Stimulated activated naive CD8-positive, alpha-beta T cell treated with anti-CD3 and anti-CD28 coated beads, Interleukin-15, amount 100 ng/mL, for 72 hours (primary cell): ENCODE measurements at regions not wholly inside any gene's neighbourhood (a gene's known extent, or its start where the extent isn't known, plus 50 kb on each side); places are given as distances from the start of the nearest gene placed in this dataset.

Experiments
- ATAC-seq: fragments of 150-1000 bp; cut with Tn5 transposase; 2 replicates; pipeline ENCODE4 v1.10.0; 2021; ENCODE audit warnings: mild to moderate bottlenecking, moderate library complexity
- DNase-seq, 2 donors: peaks; one replicate each; pipeline ENCODE4 v3.0.0; 2021 to 2022
- H3K27ac Mint-ChIP-seq, 2 donors: one replicate each; pipeline ENCODE4 v1.8.0; 2022; ENCODE audit warnings: mild to moderate bottlenecking in 2 of 2, mixed read lengths in 2 of 2, moderate library complexity in 2 of 2
- H3K27me3 Mint-ChIP-seq: one replicate; pipeline ENCODE4 v1.8.0; 2022; ENCODE audit warnings: mixed read lengths
- H3K4me1 Mint-ChIP-seq: one replicate; pipeline ENCODE4 v1.8.0; 2022; ENCODE audit warnings: mild to moderate bottlenecking, mixed read lengths
- H3K4me3 Mint-ChIP-seq, 2 donors: one replicate each; pipeline ENCODE4 v1.8.0; 2022; ENCODE audit warnings: mild to moderate bottlenecking in 2 of 2, mixed read lengths in 2 of 2, moderate library complexity in 1 of 2
- H3K9me3 Mint-ChIP-seq, 2 donors: one replicate each; pipeline ENCODE4 v1.8.0; 2022; ENCODE audit warnings: mixed read lengths in 2 of 2

DNA sequence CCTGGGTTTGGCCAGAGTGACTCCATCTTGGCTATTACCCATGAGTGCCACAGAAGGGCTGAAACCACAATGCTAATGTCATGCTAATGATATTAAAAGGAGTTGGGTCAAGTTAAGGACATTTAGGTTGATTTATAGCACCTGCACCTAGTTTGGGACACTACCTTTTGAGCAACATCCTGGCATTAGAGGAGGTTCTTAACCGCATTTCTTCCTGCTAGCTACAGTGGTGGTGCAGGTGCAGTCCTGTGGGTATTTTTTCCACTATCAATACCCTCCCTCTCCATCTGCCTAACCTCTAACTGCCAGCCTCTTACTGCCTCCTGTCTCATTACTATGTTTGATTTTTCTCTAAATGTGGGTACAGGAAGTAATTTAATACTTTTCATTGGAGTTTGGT lies 1276.1 kb downstream of the FSTL5 start:
- ATAC-seq (no peak), DNase-seq (no peak)
- H3K27ac Mint-ChIP-seq: no peak overlapping the region
- H3K4me3 Mint-ChIP-seq: no peak overlapping the region
- H3K9me3 Mint-ChIP-seq: peaks cover 0 to 6% of the 10 kb centered on the region in 2 donors
- no peaks in the 10 kb centered on the region for H3K27me3 Mint-ChIP-seq
- no peaks in the 10 kb centered on the region for H3K4me1 Mint-ChIP-seq

DNA sequence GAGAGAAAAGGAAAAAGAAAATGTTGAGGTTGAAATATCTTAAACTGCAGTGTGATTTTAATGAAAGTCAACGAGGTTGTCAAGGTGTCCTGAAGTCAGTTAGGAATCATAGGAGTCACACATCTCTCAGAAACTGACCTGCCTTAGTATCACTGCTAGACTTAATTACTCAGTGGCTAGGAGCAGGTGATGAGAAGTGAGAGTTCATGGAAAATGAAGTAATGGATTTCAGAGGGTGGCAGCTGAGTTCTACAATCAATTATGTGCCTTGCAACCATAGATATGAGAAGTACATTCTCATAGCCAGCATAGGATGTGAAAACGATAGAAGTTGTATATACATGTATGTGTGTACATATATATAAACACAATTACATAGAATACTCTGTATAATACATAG lies 1269.7 kb downstream of the FSTL5 start:
- Mint-ChIP-seq H3K4me1 (no peaks in the 10 kb centered on the region), H3K27me3 (no peaks in the 10 kb centered on the region), H3K27ac (no peak overlapping the region), H3K4me3 (no peak overlapping the region), H3K9me3 (peaks cover 0 to 6% of the 10 kb centered on the region in 2 donors)
- ATAC-seq (no peak), DNase-seq (no peak)

DNA sequence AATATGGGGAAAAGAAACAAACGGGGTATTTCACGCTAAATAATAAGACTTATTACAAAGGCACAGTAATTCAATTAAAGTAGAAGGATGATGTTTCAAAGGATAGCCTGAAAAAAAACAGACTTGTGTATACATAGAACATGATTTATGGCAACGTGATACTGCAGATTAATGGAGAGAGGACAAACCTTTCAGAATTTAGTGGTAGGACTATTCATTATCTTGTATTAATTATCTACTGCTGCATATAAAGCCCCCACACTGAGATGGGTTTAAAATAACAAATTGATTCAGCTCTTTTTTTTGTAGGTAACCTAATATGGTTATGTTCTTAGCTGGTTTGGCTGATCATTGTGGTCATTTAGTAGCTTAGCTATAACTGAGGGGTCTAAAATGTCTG lies 1269.0 kb downstream of the FSTL5 start:
- Mint-ChIP-seq H3K9me3 (peaks cover 3 to 6% of the 10 kb centered on the region in 2 donors), H3K27me3 (no peaks in the 10 kb centered on the region), H3K27ac (no peak overlapping the region), H3K4me3 (no peak overlapping the region), H3K4me1 (no peaks in the 10 kb centered on the region)
- DNase-seq: no peak
- ATAC-seq: no peak

DNA sequence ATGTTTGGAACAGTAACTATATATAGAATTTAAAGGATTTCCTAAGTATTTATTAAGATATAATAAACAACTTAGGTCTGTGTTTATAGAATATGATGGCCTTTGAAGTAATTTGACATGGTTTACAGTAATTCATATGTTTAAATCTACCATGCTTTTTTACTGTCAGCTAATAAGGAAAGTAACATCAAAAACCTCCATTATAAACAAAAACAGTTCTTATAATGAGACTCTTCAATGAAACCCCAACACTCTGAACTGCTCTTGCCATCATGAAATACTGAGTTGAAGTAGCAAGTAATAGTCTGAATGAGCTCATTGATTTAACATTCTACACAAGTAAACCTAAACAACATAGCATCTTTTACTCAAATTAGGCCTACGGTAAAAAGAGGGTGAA lies 1236.5 kb downstream of the FSTL5 start:
- no peak overlapping the region for H3K4me3 Mint-ChIP-seq
- no peak overlapping the region for H3K27ac Mint-ChIP-seq
- no peaks in the 10 kb centered on the region for H3K4me1 Mint-ChIP-seq
- no peaks in the 10 kb centered on the region for H3K9me3 Mint-ChIP-seq
- no peaks in the 10 kb centered on the region for H3K27me3 Mint-ChIP-seq
- no peak for DNase-seq
- ATAC-seq: no peak

DNA sequence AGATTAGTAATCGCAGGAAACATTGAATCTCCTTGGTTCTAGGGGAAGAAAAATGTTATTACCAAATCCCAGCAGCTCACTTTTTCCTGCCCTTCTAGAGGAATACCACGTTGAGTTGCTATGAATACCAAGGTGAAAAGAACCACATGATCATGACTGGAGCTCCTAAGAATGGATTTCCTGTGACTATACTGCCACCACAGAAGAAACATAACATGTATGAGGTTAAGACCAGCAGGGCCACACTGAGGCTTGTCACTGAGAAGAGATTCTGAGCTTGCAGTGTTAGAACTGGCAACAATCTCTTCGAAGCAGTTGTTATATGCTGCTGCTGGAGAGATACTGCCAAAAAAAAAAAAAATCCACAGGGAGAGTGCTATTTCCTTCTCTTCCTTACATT lies 1235.3 kb downstream of the FSTL5 start:
- Mint-ChIP-seq H3K27me3 (no peaks in the 10 kb centered on the region), H3K27ac (no peak overlapping the region), H3K9me3 (no peaks in the 10 kb centered on the region), H3K4me3 (no peak overlapping the region), H3K4me1 (no peaks in the 10 kb centered on the region)
- ATAC-seq (no peak), DNase-seq (no peak)

DNA sequence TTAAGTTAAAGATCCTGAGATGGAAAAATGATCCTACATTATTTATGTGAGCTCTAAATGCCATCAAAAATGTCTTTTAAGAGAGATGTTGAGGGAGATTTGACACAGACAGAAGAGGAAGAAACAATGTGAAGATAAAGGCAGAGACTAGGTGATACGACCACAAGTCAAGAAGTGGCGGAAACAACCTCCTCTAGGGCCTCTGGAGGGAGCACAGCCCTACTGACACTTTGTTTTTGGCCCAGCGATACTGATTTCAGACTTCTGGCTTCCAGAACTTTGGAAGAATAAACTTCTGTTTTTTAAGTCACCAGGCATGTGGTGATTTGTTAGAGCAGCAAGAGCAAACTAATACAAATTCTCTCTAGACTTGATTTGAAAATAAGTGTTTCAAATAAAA lies 1216.1 kb downstream of the FSTL5 start:
- H3K9me3 Mint-ChIP-seq: peaks cover 7 to 17% of the 10 kb centered on the region in 2 donors
- H3K4me1 Mint-ChIP-seq: no peaks in the 10 kb centered on the region
- no peak for ATAC-seq
- DNase-seq: no peak
- H3K27ac Mint-ChIP-seq: no peak overlapping the region
- H3K27me3 Mint-ChIP-seq: no peaks in the 10 kb centered on the region
- no peak overlapping the region for H3K4me3 Mint-ChIP-seq

DNA sequence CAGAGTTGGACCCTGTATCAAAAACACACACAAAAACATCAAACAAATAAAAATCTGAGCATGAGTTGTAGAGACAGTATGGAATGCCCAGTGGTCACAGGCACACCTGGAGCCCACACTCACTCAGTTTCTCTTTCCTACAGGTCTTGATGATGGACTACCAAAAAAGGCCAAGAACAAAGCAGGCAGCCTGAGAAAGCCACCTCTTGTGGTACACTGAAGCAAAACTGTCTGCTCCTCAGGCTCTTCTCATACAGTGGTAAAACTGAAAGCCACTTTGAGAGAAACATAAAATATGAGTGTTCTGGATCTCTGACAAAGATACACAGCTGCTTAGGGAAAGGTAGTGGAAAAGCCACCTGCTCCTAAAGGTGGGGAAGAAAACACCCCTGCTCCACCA lies 1206.9 kb downstream of the FSTL5 start:
- Mint-ChIP-seq H3K27me3 (no peaks in the 10 kb centered on the region), H3K27ac (no peak overlapping the region), H3K4me3 (no peak overlapping the region), H3K4me1 (no peaks in the 10 kb centered on the region), H3K9me3 (peaks cover 10% of the 10 kb centered on the region in 2 donors)
- DNase-seq (no peak), ATAC-seq (no peak)

DNA sequence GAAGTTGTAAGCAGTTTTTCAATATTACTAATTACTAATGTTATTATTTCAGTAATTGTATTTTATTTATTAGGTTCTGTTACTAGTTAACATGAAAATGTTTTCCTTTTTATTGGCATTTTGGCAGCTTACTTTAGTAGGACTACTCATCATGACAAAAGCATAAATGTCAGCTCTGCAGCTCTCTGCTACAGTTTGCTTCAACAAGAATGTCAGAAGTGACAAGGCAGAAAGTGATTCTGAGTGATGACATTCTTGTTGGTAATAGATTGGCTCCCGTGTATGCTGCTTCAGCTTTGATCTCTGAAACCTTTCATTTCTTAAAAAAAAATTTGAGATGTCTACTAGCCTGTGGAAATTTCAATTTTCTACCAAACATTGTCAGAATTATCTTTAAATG lies 1193.9 kb downstream of the FSTL5 start:
- Mint-ChIP-seq H3K4me1 (no peaks in the 10 kb centered on the region), H3K9me3 (peaks cover 0 to 5% of the 10 kb centered on the region in 2 donors), H3K4me3 (no peak overlapping the region), H3K27me3 (no peaks in the 10 kb centered on the region), H3K27ac (no peak overlapping the region)
- ATAC-seq: no peak
- DNase-seq: no peak

DNA sequence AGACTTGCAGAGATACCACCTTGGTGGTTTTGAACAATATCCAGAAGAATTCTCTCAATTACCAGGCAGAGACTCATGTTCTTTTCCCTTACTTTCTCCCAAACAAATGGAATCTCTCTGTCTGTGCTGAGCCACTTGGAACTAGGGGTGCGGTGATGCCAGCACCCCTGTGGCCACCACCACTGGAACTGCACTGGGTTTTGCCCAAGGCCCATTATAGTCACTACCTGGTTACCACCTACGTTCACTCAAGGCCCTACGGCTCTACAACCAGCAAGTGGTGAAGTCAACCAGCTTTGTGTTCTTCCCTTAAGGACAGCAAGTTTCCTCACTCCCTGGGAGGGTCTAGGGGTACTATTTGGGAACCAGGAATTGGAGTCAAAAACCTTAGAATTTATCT lies 1183.7 kb downstream of the FSTL5 start:
- Mint-ChIP-seq H3K4me3 (no peak overlapping the region), H3K27ac (no peak overlapping the region), H3K27me3 (no peaks in the 10 kb centered on the region), H3K4me1 (no peaks in the 10 kb centered on the region), H3K9me3 (peaks cover 8 to 15% of the 10 kb centered on the region in 2 donors)
- DNase-seq (no peak), ATAC-seq (no peak)

DNA sequence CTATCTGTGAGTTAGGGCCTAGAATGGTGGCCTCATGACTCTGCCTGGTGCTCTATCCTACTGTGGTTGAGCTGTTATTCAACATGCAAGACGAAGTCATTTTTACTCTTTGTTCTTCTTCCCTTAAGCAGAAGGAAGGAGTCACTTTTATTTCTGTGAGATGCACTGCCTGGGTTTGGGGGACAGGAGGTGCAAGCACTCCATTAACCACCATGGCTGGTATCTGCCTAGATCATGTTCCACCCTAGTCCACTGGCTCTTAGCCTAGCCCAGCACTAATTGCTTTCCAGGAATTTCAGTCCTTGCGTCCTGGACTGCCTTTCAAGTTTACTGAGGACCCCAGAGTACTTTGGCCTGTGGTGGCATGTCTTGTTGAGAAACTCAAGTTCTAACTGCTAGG lies 1182.7 kb downstream of the FSTL5 start:
- DNase-seq (no peak), ATAC-seq (no peak)
- H3K4me1 Mint-ChIP-seq: no peaks in the 10 kb centered on the region
- H3K9me3 Mint-ChIP-seq: peaks cover 8 to 15% of the 10 kb centered on the region in 2 donors
- no peaks in the 10 kb centered on the region for H3K27me3 Mint-ChIP-seq
- no peak overlapping the region for H3K4me3 Mint-ChIP-seq
- no peak overlapping the region for H3K27ac Mint-ChIP-seq

DNA sequence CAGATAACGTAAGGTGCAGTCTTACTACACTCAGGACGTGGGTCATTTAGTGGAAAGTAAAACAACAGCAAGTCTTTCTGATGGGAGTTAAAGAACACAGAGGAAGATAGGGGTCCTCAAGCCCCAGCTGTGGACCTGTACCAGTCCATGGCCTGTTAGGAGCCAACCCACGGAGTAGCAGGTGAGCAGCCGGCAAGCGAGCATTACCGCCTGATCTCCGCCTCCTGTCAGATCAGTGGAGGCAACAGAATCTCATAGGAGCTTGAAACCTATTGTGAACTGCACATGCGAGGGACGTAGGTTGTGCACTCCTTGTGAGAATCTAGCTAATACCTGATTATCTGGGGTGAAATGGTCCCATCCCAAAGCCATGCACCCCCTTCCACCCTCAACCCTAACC lies 1180.8 kb downstream of the FSTL5 start:
- no peak overlapping the region for H3K4me3 Mint-ChIP-seq
- no peaks in the 10 kb centered on the region for H3K27me3 Mint-ChIP-seq
- no peak for DNase-seq
- no peaks in the 10 kb centered on the region for H3K4me1 Mint-ChIP-seq
- peaks cover 8 to 15% of the 10 kb centered on the region in 2 donors for H3K9me3 Mint-ChIP-seq
- H3K27ac Mint-ChIP-seq: no peak overlapping the region
- no peak for ATAC-seq

DNA sequence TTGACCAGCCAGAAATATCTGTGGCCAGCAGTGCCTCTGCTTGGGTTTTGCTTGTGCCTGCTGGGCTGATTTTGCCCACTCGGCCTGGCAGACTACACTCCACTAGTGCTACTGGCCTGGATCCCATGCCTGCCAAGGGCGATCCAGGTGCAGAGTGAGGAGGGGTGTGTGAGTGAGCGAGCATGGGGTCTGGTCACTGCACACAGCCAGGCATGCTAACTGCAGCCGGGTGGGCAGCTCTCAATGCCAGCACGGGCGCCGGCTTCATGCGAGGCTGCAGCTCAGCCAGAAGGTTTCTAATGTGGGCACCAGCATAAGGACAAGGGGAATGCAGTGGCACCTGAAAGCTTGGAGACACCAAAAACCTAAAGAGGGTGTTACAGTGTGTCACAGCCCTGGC lies 1161.4 kb downstream of the FSTL5 start:
- H3K27ac Mint-ChIP-seq: no peak overlapping the region
- H3K4me1 Mint-ChIP-seq: no peaks in the 10 kb centered on the region
- DNase-seq (no peak), ATAC-seq (no peak)
- H3K4me3 Mint-ChIP-seq: no peak overlapping the region
- H3K9me3 Mint-ChIP-seq: peaks cover 0 to 10% of the 10 kb centered on the region in 2 donors
- H3K27me3 Mint-ChIP-seq: no peaks in the 10 kb centered on the region

DNA sequence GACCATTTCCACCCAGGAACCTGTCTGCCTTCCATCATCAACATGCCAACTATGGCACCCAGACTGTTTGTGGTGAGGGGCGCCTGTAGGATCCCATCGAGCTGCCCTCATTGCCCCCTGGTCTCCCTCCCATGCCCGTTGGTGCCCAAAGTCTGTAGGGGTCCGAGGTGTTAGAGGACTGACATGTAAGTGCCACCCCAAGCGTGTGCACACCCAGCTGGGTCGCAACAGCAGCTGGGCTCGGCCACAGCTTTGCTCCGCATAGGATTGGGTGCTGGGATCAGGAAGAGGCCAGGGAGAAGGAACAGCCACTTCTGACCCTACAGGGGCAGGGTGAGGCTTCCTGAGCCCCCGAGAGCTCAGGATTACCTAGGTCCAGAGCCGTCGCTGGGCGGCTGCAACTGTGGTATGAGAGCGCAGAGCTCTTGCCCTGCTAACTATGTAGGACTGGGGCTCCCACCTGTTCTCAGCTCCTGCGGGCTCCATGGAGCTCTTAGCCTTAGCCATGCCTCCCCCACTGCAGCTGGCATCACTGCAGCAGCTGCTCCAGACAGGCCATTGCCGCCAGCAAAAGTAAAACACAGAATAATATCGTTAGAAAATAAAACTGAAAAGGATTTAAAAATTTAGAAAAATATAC lies 1160.3 kb downstream of the FSTL5 start:
- Mint-ChIP-seq H3K27ac (no peak overlapping the region), H3K9me3 (peaks cover 0 to 10% of the 10 kb centered on the region in 2 donors), H3K4me1 (no peaks in the 10 kb centered on the region), H3K4me3 (no peak overlapping the region), H3K27me3 (no peaks in the 10 kb centered on the region)
- DNase-seq (no peak), ATAC-seq (no peak)

DNA sequence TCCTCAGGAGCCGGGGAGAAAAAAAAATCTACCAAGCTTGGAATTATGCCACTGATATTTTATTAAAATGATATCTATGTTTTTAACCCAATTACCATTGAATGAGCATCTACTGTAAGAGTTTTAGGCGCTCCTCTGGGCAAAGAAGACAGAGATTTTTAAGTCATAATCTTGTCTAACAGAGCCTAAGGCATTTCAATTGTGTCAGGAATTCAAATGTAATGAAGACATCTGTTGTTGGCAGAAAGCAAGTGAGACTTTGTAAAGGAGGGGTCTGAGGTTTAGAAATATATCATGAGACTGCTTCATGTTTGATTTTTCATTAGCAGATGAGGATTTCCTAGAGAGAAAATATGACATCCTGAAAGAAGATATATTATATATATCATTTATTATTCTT lies 1158.1 kb downstream of the FSTL5 start:
- no peak overlapping the region for H3K27ac Mint-ChIP-seq
- H3K9me3 Mint-ChIP-seq: peaks cover 3 to 10% of the 10 kb centered on the region in 2 donors
- no peaks in the 10 kb centered on the region for H3K27me3 Mint-ChIP-seq
- no peak overlapping the region for H3K4me3 Mint-ChIP-seq
- DNase-seq: no peak
- ATAC-seq: no peak
- no peaks in the 10 kb centered on the region for H3K4me1 Mint-ChIP-seq

DNA sequence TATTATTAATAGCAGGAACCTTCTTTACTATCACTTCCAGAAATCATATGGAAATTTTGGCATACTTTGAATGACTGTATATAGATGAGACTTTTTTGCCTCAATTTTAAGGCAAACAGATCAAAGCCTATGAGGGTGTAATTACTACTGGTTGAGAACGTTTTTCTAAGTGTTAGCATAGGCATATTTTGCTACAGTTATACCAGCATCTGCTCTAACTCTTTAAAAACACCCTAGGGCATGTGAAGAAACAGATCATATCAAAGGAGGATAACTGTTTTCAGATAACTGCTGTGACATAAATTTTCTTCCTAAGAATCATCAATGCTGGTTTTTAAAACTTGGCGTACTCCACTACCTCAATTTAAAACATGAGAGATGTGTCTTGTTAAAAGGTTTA lies 1155.3 kb downstream of the FSTL5 start:
- DNase-seq (no peak), ATAC-seq (no peak)
- Mint-ChIP-seq H3K4me1 (no peaks in the 10 kb centered on the region), H3K27me3 (no peaks in the 10 kb centered on the region), H3K27ac (no peak overlapping the region), H3K4me3 (no peak overlapping the region), H3K9me3 (peaks cover 0 to 3% of the 10 kb centered on the region in 2 donors)

DNA sequence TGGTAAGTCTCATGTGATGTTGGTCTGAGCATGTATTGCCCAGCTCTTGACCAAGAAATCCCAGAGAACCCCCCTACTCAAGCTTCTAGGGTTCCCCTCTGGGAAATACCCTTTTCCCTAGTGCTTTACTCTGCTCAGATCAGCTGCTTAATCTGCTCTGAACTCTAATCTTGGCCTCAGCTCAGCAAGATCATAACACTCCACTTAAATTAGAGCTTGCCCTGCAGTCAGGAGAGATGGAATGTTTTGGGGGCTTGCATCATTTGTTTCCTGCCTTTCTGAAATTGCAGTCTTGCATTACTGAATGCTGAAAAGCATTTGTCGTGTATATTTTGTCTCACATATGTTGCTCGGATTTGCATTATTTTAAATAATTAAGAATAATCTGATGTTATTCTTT lies 1153.6 kb downstream of the FSTL5 start:
- no peak overlapping the region for H3K27ac Mint-ChIP-seq
- H3K4me1 Mint-ChIP-seq: no peaks in the 10 kb centered on the region
- ATAC-seq (no peak), DNase-seq (no peak)
- peaks cover 0 to 3% of the 10 kb centered on the region in 2 donors for H3K9me3 Mint-ChIP-seq
- H3K27me3 Mint-ChIP-seq: no peaks in the 10 kb centered on the region
- H3K4me3 Mint-ChIP-seq: no peak overlapping the region
